ENCODE measurements at regions not wholly inside any gene's neighbourhood (a gene's known extent, or its start where the extent isn't known, plus 50 kb on each side); places are given as distances from the start of the nearest gene placed in this dataset.

- Histone ChIP-seq H3K9me3 (ENCODE audit: control insufficient read depth, low read length) (no peaks in the 10 kb centered on the region), H3K4me1 (ENCODE audit: control insufficient read depth, insufficient read depth, low read length) (peaks cover 1% of the 10 kb centered on the region), H3K9ac (ENCODE audit: extremely low read depth, low read length, poor library complexity, severe bottlenecking) (no peak overlapping the region), H3K36me3 (ENCODE audit: control insufficient read depth, insufficient read depth, low read length) (no peaks in the 10 kb centered on the region), H3K4me3 (ENCODE audit: low read length) (no peak overlapping the region), H3K27me3 (ENCODE audit: control insufficient read depth, insufficient read depth, low read length, poor library complexity, severe bottlenecking) (no peaks in the 10 kb centered on the region), H3K27ac (ENCODE audit: low read depth, low read length) (no peak overlapping the region)
- no peak for DNase-seq
- WGBS, 2 experiments (ENCODE audit: insufficient coverage in 1 of 2, insufficient read length in 1 of 2): 91 to 100% methylated on average over 4 to 5 of the region's 5 CpGs
- Mint-ChIP-seq H3K9me3 (no peaks in the 10 kb centered on the region), H3K4me3 (no peak overlapping the region), H3K4me1 (peaks cover 21% of the 10 kb centered on the region), H3K36me3 (ENCODE audit: low read depth) (no peaks in the 10 kb centered on the region), H3K27me3 (ENCODE audit: insufficient read depth) (no peaks in the 10 kb centered on the region), H3K27ac (no peak overlapping the region)
- no peak for TF ChIP-seq CTCF (conservative IDR thresholded peaks at IDR 0.05)
These were observed 637.1 kb upstream of the CHAC2 start for GRCh38 chr2:53130441-53130943.

GRCh38 chr2:53129851-53130250, 637.8 kb upstream of the CHAC2 start:
- no peak for DNase-seq
- no peak for TF ChIP-seq CTCF (conservative IDR thresholded peaks at IDR 0.05)
- Mint-ChIP-seq H3K9me3 (no peaks in the 10 kb centered on the region), H3K4me1 (peaks cover 14% of the 10 kb centered on the region), H3K36me3 (ENCODE audit: low read depth) (no peaks in the 10 kb centered on the region), H3K4me3 (no peak overlapping the region), H3K27me3 (ENCODE audit: insufficient read depth) (no peaks in the 10 kb centered on the region), H3K27ac (no peak overlapping the region)
- H3K9ac ChIP-seq (ENCODE audit: extremely low read depth, low read length, poor library complexity, severe bottlenecking): no peak overlapping the region
- no peak overlapping the region for H3K27ac ChIP-seq (ENCODE audit: low read depth, low read length)
- no peaks in the 10 kb centered on the region for H3K4me1 ChIP-seq (ENCODE audit: control insufficient read depth, insufficient read depth, low read length)
- no peaks in the 10 kb centered on the region for H3K27me3 ChIP-seq (ENCODE audit: control insufficient read depth, insufficient read depth, low read length, poor library complexity, severe bottlenecking)
- H3K36me3 ChIP-seq (ENCODE audit: control insufficient read depth, insufficient read depth, low read length): no peaks in the 10 kb centered on the region
- 93 to 100% methylated on average over 1 of the region's 1 CpG for WGBS, 2 experiments (ENCODE audit: insufficient coverage in 1 of 2, insufficient read length in 1 of 2)
- H3K9me3 ChIP-seq (ENCODE audit: control insufficient read depth, low read length): no peaks in the 10 kb centered on the region
- H3K4me3 ChIP-seq (ENCODE audit: low read length): no peak overlapping the region

GRCh38 chr2:53127061-53127650, 640.4 kb upstream of the CHAC2 start:
- H3K27ac Mint-ChIP-seq: no peak overlapping the region
- no peak overlapping the region for H3K9ac ChIP-seq (ENCODE audit: extremely low read depth, low read length, poor library complexity, severe bottlenecking)
- no peak for DNase-seq
- no peaks in the 10 kb centered on the region for H3K4me1 ChIP-seq (ENCODE audit: control insufficient read depth, insufficient read depth, low read length)
- no peak overlapping the region for H3K4me3 Mint-ChIP-seq
- TF ChIP-seq CTCF (conservative IDR thresholded peaks at IDR 0.05): no peak
- H3K36me3 Mint-ChIP-seq (ENCODE audit: low read depth): no peaks in the 10 kb centered on the region
- H3K4me3 ChIP-seq (ENCODE audit: low read length): no peak overlapping the region
- H3K9me3 Mint-ChIP-seq: peaks cover 1% of the 10 kb centered on the region
- H3K27me3 Mint-ChIP-seq (ENCODE audit: insufficient read depth): no peaks in the 10 kb centered on the region
- no peak overlapping the region for H3K27ac ChIP-seq (ENCODE audit: low read depth, low read length)
- H3K9me3 ChIP-seq (ENCODE audit: control insufficient read depth, low read length): no peaks in the 10 kb centered on the region
- H3K36me3 ChIP-seq (ENCODE audit: control insufficient read depth, insufficient read depth, low read length): no peaks in the 10 kb centered on the region
- WGBS, 2 experiments (ENCODE audit: insufficient coverage in 1 of 2, insufficient read length in 1 of 2): 91 to 92% methylated on average over 3 to 5 of the region's 5 CpGs
- no peaks in the 10 kb centered on the region for H3K27me3 ChIP-seq (ENCODE audit: control insufficient read depth, insufficient read depth, low read length, poor library complexity, severe bottlenecking)
- peaks cover 12% of the 10 kb centered on the region for H3K4me1 Mint-ChIP-seq
